IPS-15b (cell line): ENCODE measurements at regions not wholly inside any gene's neighbourhood (a gene's known extent, or its start where the extent isn't known, plus 50 kb on each side); places are given as distances from the start of the nearest gene placed in this dataset.

ENCODE experiments used
- H3K27me3 ChIP-seq: one replicate; pipeline ENCODE4 v1.6.1; 2013; ENCODE audit warnings: low read length; ENCODE audit not compliant: control insufficient read depth, insufficient read depth
- H3K36me3 ChIP-seq: one replicate; pipeline ENCODE4 v1.6.1; 2013; ENCODE audit warnings: low read length; ENCODE audit not compliant: control insufficient read depth, insufficient read depth
- H3K4me1 ChIP-seq: one replicate; pipeline ENCODE4 v1.6.1; 2013; ENCODE audit warnings: mild to moderate bottlenecking, low read length; ENCODE audit not compliant: control insufficient read depth, insufficient read depth
- H3K4me3 ChIP-seq: one replicate; pipeline ENCODE4 v1.5.1; 2013; ENCODE audit warnings: low read depth, low read length
- H3K9ac ChIP-seq: one replicate; pipeline ENCODE4 v1.6.1; 2013; ENCODE audit warnings: low read depth, mild to moderate bottlenecking, low read length
- H3K9me3 ChIP-seq: one replicate; pipeline ENCODE4 v1.6.1; 2013; ENCODE audit warnings: mild to moderate bottlenecking, low read length; ENCODE audit not compliant: control insufficient read depth, insufficient read depth

GRCh38 chr2:121076498-121076820, 208.5 kb downstream of the TFCP2L1 start:
- Histone ChIP-seq H3K9me3 (no peaks in the 10 kb centered on the region), H3K4me3 (peak overlapping the region; percentile 54)

GRCh38 chr2:121076885-121077549, 208.0 kb downstream of the TFCP2L1 start:
- H3K9me3 ChIP-seq = no peaks in the 10 kb centered on the region
- peaks cover 5% of the 10 kb centered on the region for H3K4me1 ChIP-seq
- H3K27me3 ChIP-seq = peaks cover 33% of the 10 kb centered on the region
- no peaks in the 10 kb centered on the region for H3K36me3 ChIP-seq
- H3K4me3 ChIP-seq = peak overlapping the region; percentile 54
- H3K9ac ChIP-seq = no peak overlapping the region

More at GRCh38 chr2:121076498-121076820, 208.5 kb downstream of the TFCP2L1 start:
- Histone ChIP-seq H3K27me3 (peaks cover 35% of the 10 kb centered on the region), H3K4me1 (peaks cover 5% of the 10 kb centered on the region), H3K36me3 (no peaks in the 10 kb centered on the region), H3K9ac (no peak overlapping the region)

DNA sequence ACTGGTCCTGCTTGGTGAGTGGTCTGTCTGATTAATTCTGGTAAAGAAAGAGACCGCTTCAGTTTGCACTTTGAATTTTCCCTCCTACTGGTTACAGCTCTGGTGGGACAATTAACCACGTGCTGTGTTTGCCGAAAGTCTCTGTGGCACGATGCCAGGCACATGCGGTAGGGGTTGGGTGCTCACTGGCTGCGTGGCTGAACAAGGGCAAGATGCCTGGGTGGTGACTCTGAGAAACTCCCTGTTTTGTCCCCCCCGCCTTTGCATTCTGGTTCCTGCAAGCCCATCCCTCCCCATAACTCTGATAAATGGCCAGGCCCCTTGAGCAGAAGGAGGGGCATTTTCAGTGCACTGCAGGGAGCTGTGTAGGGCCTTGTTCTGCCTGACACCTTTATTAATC, 206.1 kb downstream of the TFCP2L1 start:
- Histone ChIP-seq H3K36me3 (no peaks in the 10 kb centered on the region), H3K4me1 (peaks cover 5% of the 10 kb centered on the region), H3K27me3 (peaks cover 33% of the 10 kb centered on the region), H3K9ac (no peak overlapping the region), H3K9me3 (no peaks in the 10 kb centered on the region), H3K4me3 (no peak overlapping the region)

DNA sequence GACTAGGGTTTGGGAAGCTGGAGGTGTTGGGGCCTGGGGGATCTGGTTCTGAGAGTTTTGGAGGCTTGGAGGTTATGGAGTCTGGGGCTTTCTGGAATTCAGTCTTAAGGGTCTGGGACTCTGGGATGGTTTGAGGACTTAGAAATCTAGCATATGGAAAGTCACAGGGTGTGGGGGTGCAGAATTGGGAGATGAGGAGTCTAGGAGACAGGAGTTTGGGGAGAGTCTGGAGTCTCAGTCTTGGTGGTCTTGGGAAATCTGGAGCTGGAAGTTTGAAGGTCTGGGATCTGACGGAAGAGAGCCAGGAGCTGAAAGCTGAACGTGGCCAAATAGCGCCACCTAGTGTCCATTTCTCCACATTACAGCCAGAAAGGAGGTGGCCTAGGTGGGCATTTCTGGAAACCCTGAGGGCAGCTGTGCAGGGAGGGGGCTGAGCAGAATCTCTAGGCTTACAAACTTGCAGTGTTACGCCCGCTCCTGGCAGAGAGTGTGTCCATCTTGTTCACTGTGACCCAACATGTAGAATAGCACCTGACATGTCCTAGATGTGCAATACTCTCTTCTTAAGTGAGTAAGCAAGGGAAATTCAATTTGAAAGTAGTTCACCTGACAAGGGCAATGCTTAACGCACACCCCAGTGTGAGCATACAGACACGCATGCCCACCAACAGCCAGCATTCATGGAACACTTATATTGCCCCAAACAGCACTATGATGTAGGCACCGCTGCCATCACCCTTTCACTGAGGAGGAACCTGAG, 204.8 kb downstream of the TFCP2L1 start:
- no peaks in the 10 kb centered on the region for H3K36me3 ChIP-seq
- peaks cover 33% of the 10 kb centered on the region for H3K27me3 ChIP-seq
- no peak overlapping the region for H3K9ac ChIP-seq
- no peak overlapping the region for H3K4me3 ChIP-seq
- peaks cover 5% of the 10 kb centered on the region for H3K4me1 ChIP-seq
- no peaks in the 10 kb centered on the region for H3K9me3 ChIP-seq

DNA sequence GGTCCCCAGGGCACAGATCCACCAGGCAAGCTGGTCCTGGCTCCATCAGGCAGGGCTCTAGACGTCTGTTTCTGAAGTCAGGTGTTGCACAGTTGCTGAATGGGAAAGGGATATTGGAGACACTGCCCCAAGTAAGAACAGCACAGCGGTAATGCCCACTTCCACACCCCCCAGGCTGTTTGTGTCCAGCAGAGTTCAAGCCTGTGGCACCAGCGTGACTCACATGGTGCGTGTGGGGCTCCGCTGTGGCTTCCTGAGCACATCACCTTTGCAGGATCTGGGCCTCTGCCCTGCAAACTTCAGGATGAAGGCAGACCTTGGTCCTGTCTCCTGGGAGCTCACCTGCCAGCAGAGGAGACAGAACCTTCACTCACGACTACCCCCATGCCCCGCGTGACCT, 203.3 kb downstream of the TFCP2L1 start:
- H3K9me3 ChIP-seq = no peaks in the 10 kb centered on the region
- H3K9ac ChIP-seq = no peak overlapping the region
- H3K4me3 ChIP-seq = no peak overlapping the region
- H3K27me3 ChIP-seq = peaks cover 22% of the 10 kb centered on the region
- H3K36me3 ChIP-seq = no peaks in the 10 kb centered on the region
- no peaks in the 10 kb centered on the region for H3K4me1 ChIP-seq

- H3K4me3 ChIP-seq = no peak overlapping the region
- no peaks in the 10 kb centered on the region for H3K9me3 ChIP-seq
- H3K27me3 ChIP-seq = peaks cover 20% of the 10 kb centered on the region
- no peaks in the 10 kb centered on the region for H3K4me1 ChIP-seq
- no peaks in the 10 kb centered on the region for H3K36me3 ChIP-seq
- no peak overlapping the region for H3K9ac ChIP-seq
Observed at GRCh38 chr2:121082191-121082590, 202.8 kb downstream of the TFCP2L1 start.

DNA sequence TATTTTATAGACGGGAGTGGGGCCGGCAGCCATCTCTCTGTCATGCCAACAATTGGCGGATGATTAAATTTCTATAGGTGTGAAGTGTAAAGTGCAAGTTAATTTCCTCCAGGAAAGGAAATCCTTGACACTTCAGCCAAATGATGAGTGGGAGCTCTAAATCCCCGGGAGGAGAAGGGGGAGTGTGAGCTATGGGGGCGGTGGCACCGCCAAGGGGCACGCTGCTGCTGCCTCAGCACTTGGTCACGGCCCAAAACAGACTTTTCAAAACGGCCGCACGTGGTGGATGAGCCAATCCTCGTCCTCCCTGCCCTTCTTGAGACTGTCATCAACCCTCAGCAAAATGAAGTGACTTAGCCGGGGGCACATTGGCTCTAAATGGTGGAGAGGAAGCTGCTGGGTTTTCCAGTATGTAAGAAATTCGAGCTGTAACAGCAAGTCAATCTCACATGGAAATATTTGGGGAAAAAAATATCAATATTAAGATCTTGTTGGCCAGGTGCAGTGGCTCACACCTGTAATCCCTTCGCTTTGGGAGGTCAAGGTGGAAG, 200.8 kb downstream of the TFCP2L1 start:
- Histone ChIP-seq H3K36me3 (no peaks in the 10 kb centered on the region), H3K4me1 (no peaks in the 10 kb centered on the region), H3K9ac (no peak overlapping the region), H3K4me3 (no peak overlapping the region), H3K9me3 (no peaks in the 10 kb centered on the region), H3K27me3 (peaks cover 5% of the 10 kb centered on the region)

DNA sequence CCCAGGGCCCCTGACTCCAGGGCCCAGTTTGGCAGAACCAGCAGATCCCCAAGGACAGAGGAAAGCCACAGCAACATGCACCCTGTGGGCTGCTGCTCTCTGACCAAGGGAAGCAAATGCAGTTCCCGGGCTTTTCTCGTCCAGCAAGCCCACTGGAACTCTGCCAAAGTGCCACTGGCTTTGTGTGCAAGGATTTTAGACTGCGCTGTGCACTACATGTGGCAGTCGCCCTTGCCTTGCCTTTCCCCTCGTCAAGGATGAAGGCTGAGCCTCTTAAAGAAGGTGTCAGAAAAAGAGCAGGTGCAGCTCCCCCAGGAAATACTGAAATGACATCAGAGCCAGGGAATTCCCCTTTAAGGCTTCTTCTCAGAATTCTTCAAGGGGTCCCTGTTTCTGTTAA, 199.2 kb downstream of the TFCP2L1 start:
- Histone ChIP-seq H3K27me3 (no peaks in the 10 kb centered on the region), H3K4me3 (no peak overlapping the region), H3K9me3 (no peaks in the 10 kb centered on the region), H3K4me1 (no peaks in the 10 kb centered on the region), H3K36me3 (no peaks in the 10 kb centered on the region), H3K9ac (no peak overlapping the region)

- Histone ChIP-seq H3K27me3 (no peaks in the 10 kb centered on the region), H3K9me3 (no peaks in the 10 kb centered on the region), H3K9ac (no peak overlapping the region)
Observed at GRCh38 chr2:121086450-121086849, 198.6 kb downstream of the TFCP2L1 start.

DNA sequence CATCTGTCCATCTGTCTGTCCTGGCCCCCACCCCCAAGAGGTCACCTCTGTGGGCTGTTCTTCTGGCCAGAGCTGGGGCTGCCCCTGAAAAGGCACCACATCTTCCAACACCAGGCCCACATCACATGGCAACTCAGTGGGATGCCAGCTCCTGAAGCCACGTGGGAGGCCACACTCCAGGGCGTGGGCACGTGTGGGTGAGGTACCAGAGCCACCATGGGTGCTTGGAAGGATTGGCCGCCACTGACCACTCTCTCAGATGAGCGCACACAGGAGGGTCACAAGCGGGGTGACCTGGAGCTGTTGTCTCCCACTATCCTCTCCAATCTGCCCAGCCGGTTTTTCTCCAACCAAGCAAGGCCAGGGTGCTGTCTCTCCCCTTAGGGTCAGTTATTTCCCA, 197.9 kb downstream of the TFCP2L1 start:
- Histone ChIP-seq H3K4me3 (no peak overlapping the region), H3K9me3 (no peaks in the 10 kb centered on the region), H3K36me3 (no peaks in the 10 kb centered on the region)

More at GRCh38 chr2:121086450-121086849, 198.6 kb downstream of the TFCP2L1 start:
- Histone ChIP-seq H3K4me3 (no peak overlapping the region), H3K4me1 (no peaks in the 10 kb centered on the region), H3K36me3 (no peaks in the 10 kb centered on the region)

GRCh38 chr2:121088251-121089165, 196.5 kb downstream of the TFCP2L1 start:
- no peaks in the 10 kb centered on the region for H3K36me3 ChIP-seq
- H3K4me3 ChIP-seq = no peak overlapping the region
- no peak overlapping the region for H3K9ac ChIP-seq
- no peaks in the 10 kb centered on the region for H3K4me1 ChIP-seq
- no peaks in the 10 kb centered on the region for H3K9me3 ChIP-seq
- no peaks in the 10 kb centered on the region for H3K27me3 ChIP-seq

More for the DNA sequence above, 197.9 kb downstream of the TFCP2L1 start:
- Histone ChIP-seq H3K27me3 (no peaks in the 10 kb centered on the region), H3K9ac (no peak overlapping the region), H3K4me1 (no peaks in the 10 kb centered on the region)
